Psoas muscle (tissue), 7 donors: ENCODE measurements at regions not wholly inside any gene's neighbourhood (a gene's known extent, or its start where the extent isn't known, plus 50 kb on each side); places are given as distances from the start of the nearest gene placed in this dataset.

Experiments
- ATAC-seq, 4 donors: fragments of 200-7000 bp; cut with Tn5 transposase; one replicate each; pipeline ENCODE4 v1.9.1; 2020; ENCODE audit warnings: moderate library complexity in 3 of 4, mild to moderate bottlenecking in 2 of 4
- DNase-seq, 2 donors: peaks; one replicate each; pipeline ENCODE4 v3.0.0-alpha.2; 2020
- H3K27ac ChIP-seq: fragments of 200-600 bp; one replicate; pipeline ENCODE4 v1.8.0; 2022
- H3K27me3 ChIP-seq, 3 donors: fragments of 200-600 bp in 1 of 3; one replicate each; pipeline versions ENCODE4 v1.6.1 to v1.8.0; 2013 to 2022; ENCODE audit warnings: low read length in 2 of 3, mild to moderate bottlenecking in 2 of 3, moderate library complexity in 1 of 3; ENCODE audit not compliant: insufficient read depth in 3 of 3
- H3K36me3 ChIP-seq, 2 donors: fragments of 200-600 bp in 1 of 2; one replicate each; pipeline versions ENCODE4 v1.6.1 to v1.8.0; 2013 to 2022; ENCODE audit warnings: low read depth in 1 of 2, mild to moderate bottlenecking in 1 of 2, moderate library complexity in 1 of 2; ENCODE audit not compliant: insufficient read depth in 1 of 2
- H3K4me1 ChIP-seq: fragments of 200-600 bp; one replicate; pipeline ENCODE4 v1.8.0; 2022
- H3K4me3 ChIP-seq: fragments of 200-600 bp; one replicate; pipeline ENCODE4 v1.8.0; 2022; ENCODE audit warnings: mild to moderate bottlenecking
- H3K9me3 ChIP-seq: fragments of 200-600 bp; one replicate; pipeline ENCODE4 v1.8.0; 2022
- CTCF ChIP-seq: fragments of 200-600 bp; IDR thresholded peaks from one replicate; pipeline ENCODE4 v1.8.0; 2022; ENCODE audit warnings: antibody characterized with exemption
- WGBS, 3 donors: extraction: QIAGEN DNeasy Blood & Tissue Kit; methylation state at CpG; one replicate each; pipeline versions ENCODE4 v1.1.6 to v1.1.7; 2013; 5-methylcytosine and 5-hydroxymethylcytosine counted together
- intact Hi-C, 2 donors: fragments of 100-400 bp; cut with DNase I; formaldehyde crosslinking; loops; one replicate each; pipeline versions ENCODE4 v1.11.0 to v1.14.2; 2022
- donor health status: healthy with polysubstance abuse.
- donor health status: DM: no; HTN: no; CAD: no; lungs with moderate emphysema.
- donor health status: Bipolar disorder and iron deficiency.
- donor health status: healthy.
- donor health status: DM: yes; HTN: yes; CAD: no.
- donor health status: DM: no; HTN: no; CAD: no.
- donor health status: DM: yes; HTN: yes; CAD: no.

GRCh38 chr4:140284456-140284855 lies 89.0 kb upstream of the SCOC start:
- Histone ChIP-seq H3K9me3 (no peaks in the 10 kb centered on the region), H3K4me3 (no peak overlapping the region), H3K36me3 (no peaks in the 10 kb centered on the region), H3K27me3 (no peaks in the 10 kb centered on the region), H3K27ac (no peak overlapping the region), H3K4me1 (no peaks in the 10 kb centered on the region)
- no peak for TF ChIP-seq CTCF
- intact Hi-C loops: no loop called here
- 88 to 91% (median 89%) methylated on average over 2 of the region's 2 CpGs for WGBS, 3 donors
- ATAC-seq: no peak
- DNase-seq: no peak

GRCh38 chr4:140281828-140282552 lies 91.5 kb upstream of the SCOC start:
- Histone ChIP-seq H3K27ac (no peak overlapping the region), H3K27me3 (no peaks in the 10 kb centered on the region), H3K9me3 (no peaks in the 10 kb centered on the region), H3K36me3 (no peaks in the 10 kb centered on the region), H3K4me1 (no peaks in the 10 kb centered on the region), H3K4me3 (no peak overlapping the region)
- no peak for TF ChIP-seq CTCF
- 68 to 78% (median 77%) methylated on average over 5 of the region's 5 CpGs for WGBS, 3 donors
- intact Hi-C loops: no loop called here
- no peak for DNase-seq
- ATAC-seq: no peak

- H3K27me3 ChIP-seq: no peaks in the 10 kb centered on the region
- H3K36me3 ChIP-seq: no peaks in the 10 kb centered on the region
- H3K27ac ChIP-seq: no peak overlapping the region
- intact Hi-C loops: no loop called here
- TF ChIP-seq CTCF: no peak
- DNase-seq (no peak), ATAC-seq (no peak)
- no peaks in the 10 kb centered on the region for H3K9me3 ChIP-seq
- no peak overlapping the region for H3K4me3 ChIP-seq
- H3K4me1 ChIP-seq: no peaks in the 10 kb centered on the region
Measured at GRCh38 chr4:140277576-140277975, 95.9 kb upstream of the SCOC start.

- H3K4me3 ChIP-seq: no peak overlapping the region
- peaks cover 0 to 2% (median 0%) of the 10 kb centered on the region in 3 donors for H3K27me3 ChIP-seq
- WGBS, 3 donors: 83 to 91% (median 90%) methylated on average over 4 of the region's 4 CpGs
- H3K27ac ChIP-seq: no peak overlapping the region
- no peaks in the 10 kb centered on the region for H3K4me1 ChIP-seq
- H3K36me3 ChIP-seq: no peaks in the 10 kb centered on the region
- no peak for DNase-seq
- no peak for ATAC-seq
- no peak for TF ChIP-seq CTCF
- H3K9me3 ChIP-seq: no peaks in the 10 kb centered on the region
- intact Hi-C loops: no loop called here
Measured at GRCh38 chr4:140271553-140271952, 101.9 kb upstream of the SCOC start.

- H3K9me3 ChIP-seq: no peaks in the 10 kb centered on the region
- H3K27ac ChIP-seq: no peak overlapping the region
- H3K4me1 ChIP-seq: no peaks in the 10 kb centered on the region
- intact Hi-C loops: no loop called here
- ATAC-seq: no peak
- H3K4me3 ChIP-seq: no peak overlapping the region
- no peak for DNase-seq
- no peak for TF ChIP-seq CTCF
- 68 to 90% (median 83%) methylated on average over 6 of the region's 6 CpGs for WGBS, 3 donors
- peaks cover 0 to 2% (median 0%) of the 10 kb centered on the region in 3 donors for H3K27me3 ChIP-seq
- no peaks in the 10 kb centered on the region for H3K36me3 ChIP-seq
Measured at GRCh38 chr4:140269369-140269768, 104.1 kb upstream of the SCOC start.
